Left lung (tissue), 4 donors: ENCODE measurements at regions not wholly inside any gene's neighbourhood (a gene's known extent, or its start where the extent isn't known, plus 50 kb on each side); places are given as distances from the start of the nearest gene placed in this dataset.

Experiments
- ATAC-seq: fragments of 200-7000 bp; cut with Tn5 transposase; one replicate; pipeline ENCODE4 v1.9.1; 2020; ENCODE audit warnings: moderate library complexity
- DNase-seq, 4 donors: peaks; one replicate each; pipeline ENCODE4 v3.0.0-alpha.2; 2013 to 2020
- H3K27ac ChIP-seq, 2 donors: fragments of 200-600 bp; sonication (generic) in 1 of 2; one replicate each; pipeline versions ENCODE4 v1.5.0 to v1.8.0; 2020 to 2021
- H3K27me3 ChIP-seq, 2 donors: fragments of 200-600 bp; sonication (generic) in 1 of 2; one replicate each; pipeline versions ENCODE4 v1.5.0 to v1.8.0; 2020 to 2021
- H3K36me3 ChIP-seq, 2 donors: fragments of 200-600 bp; sonication (generic) in 1 of 2; one replicate each; pipeline versions ENCODE4 v1.5.0 to v1.8.0; 2020 to 2021
- H3K4me1 ChIP-seq, 2 donors: fragments of 200-600 bp; one replicate each; pipeline ENCODE4 v1.8.0; 2021
- H3K4me3 ChIP-seq, 2 donors: fragments of 200-600 bp; sonication (generic) in 1 of 2; one replicate each; pipeline versions ENCODE4 v1.5.0 to v1.8.0; 2020 to 2021; ENCODE audit warnings: mild to moderate bottlenecking in 1 of 2
- H3K9me3 ChIP-seq, 2 donors: fragments of 200-600 bp; sonication (generic) in 1 of 2; one replicate each; pipeline versions ENCODE4 v1.5.0 to v1.8.0; 2020 to 2021
- intact Hi-C, 2 donors: fragments of 100-400 bp; cut with DNase I; formaldehyde crosslinking; loops; one replicate each; pipeline versions ENCODE4 v1.11.2 to v1.14.2; 2022
- TF ChIP-seq, protein P1 (sequence below), 2 donors: fragments of 200-600 bp; sonication (generic) in 1 of 2; IDR thresholded peaks; one replicate each; pipeline versions ENCODE4 v1.5.0 to v1.8.0; 2021; ENCODE audit warnings: antibody characterized with exemption in 2 of 2
- donor health status: DM: no; HTN: yes; CAD: no.
- donor health status: DM: no; HTN: no; CAD: no.

DNA sequence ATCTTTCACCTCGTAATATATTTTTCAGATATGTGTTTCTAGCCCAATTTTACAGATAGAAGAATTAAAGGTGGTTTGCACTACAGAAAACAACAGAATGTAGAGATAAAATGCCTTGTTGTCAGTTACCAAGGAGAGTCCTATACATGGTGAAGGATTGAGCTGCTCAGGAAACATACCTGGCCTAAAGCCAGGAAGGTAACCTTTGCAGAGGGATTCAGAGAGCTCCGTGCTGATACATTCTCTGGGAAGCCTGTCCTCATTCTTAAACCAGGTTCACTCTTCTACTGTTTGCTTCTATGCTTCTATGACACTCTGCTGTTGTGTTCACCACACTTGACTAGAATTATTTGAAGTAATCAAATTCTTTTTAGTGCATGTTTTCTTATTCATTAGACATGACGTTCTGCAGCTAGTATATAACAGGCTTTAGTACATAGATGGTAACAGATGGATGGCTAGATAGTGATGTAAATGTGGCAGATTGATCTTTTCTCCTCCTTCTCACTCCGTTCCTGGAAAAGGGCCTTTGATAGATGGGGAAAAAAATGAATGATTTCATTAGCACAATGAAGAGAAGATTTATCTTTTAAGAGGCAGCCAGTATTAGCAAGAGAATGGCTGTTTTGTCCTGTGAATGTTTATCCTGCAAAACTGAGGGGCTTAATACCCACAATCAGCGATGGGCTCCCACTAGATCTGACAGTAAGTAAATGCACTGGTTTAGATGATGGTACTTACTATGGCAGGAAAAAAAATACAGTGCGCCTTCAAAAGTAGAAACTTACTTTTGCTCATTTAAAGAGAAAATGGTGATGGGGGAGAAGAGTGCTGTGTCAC, 589.6 kb upstream of the FAM98A start:
- TF ChIP-seq, protein P1, sequence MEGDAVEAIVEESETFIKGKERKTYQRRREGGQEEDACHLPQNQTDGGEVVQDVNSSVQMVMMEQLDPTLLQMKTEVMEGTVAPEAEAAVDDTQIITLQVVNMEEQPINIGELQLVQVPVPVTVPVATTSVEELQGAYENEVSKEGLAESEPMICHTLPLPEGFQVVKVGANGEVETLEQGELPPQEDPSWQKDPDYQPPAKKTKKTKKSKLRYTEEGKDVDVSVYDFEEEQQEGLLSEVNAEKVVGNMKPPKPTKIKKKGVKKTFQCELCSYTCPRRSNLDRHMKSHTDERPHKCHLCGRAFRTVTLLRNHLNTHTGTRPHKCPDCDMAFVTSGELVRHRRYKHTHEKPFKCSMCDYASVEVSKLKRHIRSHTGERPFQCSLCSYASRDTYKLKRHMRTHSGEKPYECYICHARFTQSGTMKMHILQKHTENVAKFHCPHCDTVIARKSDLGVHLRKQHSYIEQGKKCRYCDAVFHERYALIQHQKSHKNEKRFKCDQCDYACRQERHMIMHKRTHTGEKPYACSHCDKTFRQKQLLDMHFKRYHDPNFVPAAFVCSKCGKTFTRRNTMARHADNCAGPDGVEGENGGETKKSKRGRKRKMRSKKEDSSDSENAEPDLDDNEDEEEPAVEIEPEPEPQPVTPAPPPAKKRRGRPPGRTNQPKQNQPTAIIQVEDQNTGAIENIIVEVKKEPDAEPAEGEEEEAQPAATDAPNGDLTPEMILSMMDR (IDR thresholded peaks at IDR 0.05): no peak
- intact Hi-C loops: no loop called here

DNA sequence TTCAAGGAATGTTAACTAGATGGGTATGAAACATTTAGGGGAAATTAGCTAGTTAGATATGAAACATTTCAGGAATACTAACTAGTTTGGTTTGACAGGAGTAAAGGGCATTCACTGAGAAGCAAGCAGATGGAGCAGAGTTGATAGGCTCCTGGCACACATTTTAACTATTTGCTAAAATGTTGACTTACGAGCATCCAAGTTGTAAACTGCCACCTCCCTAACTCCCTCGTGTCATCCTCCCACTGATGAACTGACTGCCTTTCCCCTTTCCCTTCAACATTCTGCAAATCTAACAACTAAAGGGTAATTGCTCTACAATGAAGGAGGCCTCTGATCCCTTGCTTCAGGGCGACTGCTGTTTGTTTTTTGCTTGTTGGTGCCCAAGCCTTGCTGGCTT, 580.4 kb upstream of the FAM98A start:
- Histone ChIP-seq H3K4me1 (no peaks in the 10 kb centered on the region), H3K36me3 (no peaks in the 10 kb centered on the region), H3K27me3 (no peaks in the 10 kb centered on the region), H3K9me3 (no peaks in the 10 kb centered on the region), H3K27ac (no peak overlapping the region), H3K4me3 (no peak overlapping the region)
- ATAC-seq (no peak), DNase-seq (no peak)
- intact Hi-C loops: no loop called here
- TF ChIP-seq, protein P1 (IDR thresholded peaks at IDR 0.05): no peak

More for the DNA sequence above, 589.6 kb upstream of the FAM98A start:
- Histone ChIP-seq H3K4me3 (no peak overlapping the region), H3K36me3 (no peaks in the 10 kb centered on the region), H3K9me3 (peaks cover 0 to 3% of the 10 kb centered on the region in 2 donors), H3K4me1 (no peaks in the 10 kb centered on the region), H3K27ac (no peak overlapping the region), H3K27me3 (no peaks in the 10 kb centered on the region)
- no peak for ATAC-seq
- no peak for DNase-seq

DNA sequence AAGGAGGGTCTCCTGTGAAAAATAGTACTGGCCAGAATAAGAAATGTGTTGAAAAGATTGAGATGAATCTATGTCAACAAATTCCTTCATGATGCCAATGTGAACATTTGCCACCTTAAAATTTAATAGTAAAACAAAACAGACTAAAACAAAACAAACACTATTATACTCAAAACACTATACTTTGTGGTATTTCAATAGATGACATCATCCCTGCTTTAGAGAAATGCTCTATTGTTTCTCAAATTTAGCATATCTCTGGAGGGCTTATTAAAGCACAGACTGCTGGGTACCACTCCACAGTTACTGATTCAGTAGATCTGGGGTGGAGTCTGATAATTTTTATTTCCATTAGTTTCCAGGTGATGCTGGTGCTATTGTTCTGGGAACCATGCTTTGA, 579.4 kb upstream of the FAM98A start:
- no peaks in the 10 kb centered on the region for H3K36me3 ChIP-seq
- no peak overlapping the region for H3K4me3 ChIP-seq
- H3K27ac ChIP-seq: no peak overlapping the region
- no peaks in the 10 kb centered on the region for H3K4me1 ChIP-seq
- TF ChIP-seq, protein P1 (IDR thresholded peaks at IDR 0.05): no peak
- DNase-seq (no peak), ATAC-seq (no peak)
- no peaks in the 10 kb centered on the region for H3K9me3 ChIP-seq
- no peaks in the 10 kb centered on the region for H3K27me3 ChIP-seq
- intact Hi-C loops: no loop called here

DNA sequence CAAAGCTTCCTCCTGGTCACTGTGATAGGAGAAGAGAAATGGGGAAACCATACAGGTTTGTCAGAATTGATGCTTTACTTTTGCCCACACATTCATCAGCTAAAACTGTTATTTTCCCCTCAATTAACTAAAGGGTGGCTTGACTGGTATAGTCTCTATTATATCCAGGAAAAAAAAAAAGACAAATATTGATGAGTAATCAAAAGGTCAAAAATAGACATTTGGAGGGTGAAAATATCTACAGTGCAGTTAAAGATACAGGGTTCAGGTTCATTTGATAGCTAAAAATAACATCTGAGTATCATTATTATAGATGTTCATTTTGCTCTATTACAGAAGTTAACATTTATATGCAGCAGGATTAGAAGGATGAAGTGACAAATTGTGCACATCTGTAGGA, 577.6 kb upstream of the FAM98A start:
- DNase-seq (no peak), ATAC-seq (no peak)
- Histone ChIP-seq H3K9me3 (no peaks in the 10 kb centered on the region), H3K27ac (no peak overlapping the region), H3K4me3 (no peak overlapping the region), H3K27me3 (no peaks in the 10 kb centered on the region), H3K36me3 (no peaks in the 10 kb centered on the region), H3K4me1 (no peaks in the 10 kb centered on the region)
- intact Hi-C loops: no loop called here
- TF ChIP-seq, protein P1 (IDR thresholded peaks at IDR 0.05): no peak

DNA sequence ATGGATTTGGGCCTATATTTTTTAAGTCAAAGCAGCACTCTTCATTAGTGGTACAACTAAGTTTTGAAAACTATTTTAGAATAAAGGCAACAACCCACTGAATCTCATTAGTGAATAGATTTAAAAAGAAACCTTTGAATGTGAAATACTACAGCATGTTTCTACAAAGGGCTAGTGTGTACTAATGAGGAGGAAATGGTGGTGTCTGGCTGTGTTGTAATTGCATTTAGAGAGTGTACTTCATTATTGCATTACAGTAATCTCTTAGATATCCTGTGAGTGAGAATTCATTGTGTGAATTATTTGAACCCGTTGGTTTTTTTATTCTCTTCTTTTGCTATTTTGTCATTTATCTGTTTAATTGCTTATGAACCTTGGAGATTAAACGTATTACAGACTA, 575.4 kb upstream of the FAM98A start:
- DNase-seq (no peak), ATAC-seq (no peak)
- Histone ChIP-seq H3K4me3 (no peak overlapping the region), H3K36me3 (no peaks in the 10 kb centered on the region), H3K27ac (no peak overlapping the region), H3K9me3 (no peaks in the 10 kb centered on the region), H3K4me1 (no peaks in the 10 kb centered on the region), H3K27me3 (no peaks in the 10 kb centered on the region)
- TF ChIP-seq, protein P1 (IDR thresholded peaks at IDR 0.05): no peak
- intact Hi-C loops: no loop called here
